Fibroblast of the aortic adventitia (primary cell): ENCODE measurements at regions not wholly inside any gene's neighbourhood (a gene's known extent, or its start where the extent isn't known, plus 50 kb on each side); places are given as distances from the start of the nearest gene placed in this dataset.
A peak's percentile ranks its signal among the peaks of the same experiment; 100 is the strongest.

Source experiments
- DNase-seq: peaks from one replicate; pipeline ENCODE4 v3.0.0-alpha.2; 2010; ENCODE audit warnings: low read depth
- H3K4me3 ChIP-seq: 2 replicates; pipeline ENCODE4 v1.5.1; 2011; ENCODE audit warnings: low read depth, mild to moderate bottlenecking, control low read depth, low read length, moderate library complexity
- CTCF ChIP-seq: IDR thresholded peaks from 2 replicates; pipeline ENCODE4 v1.5.1; 2011; ENCODE audit warnings: mild to moderate bottlenecking, low read length, control low read depth, inconsistent platforms; ENCODE audit not compliant: insufficient read depth

GRCh38 chr10:36500266-36500665 lies 625.1 kb upstream of the ANKRD30A start:
- no peak for TF ChIP-seq CTCF
- DNase-seq, result no peak
- H3K4me3 ChIP-seq, result no peak overlapping the region

GRCh38 chr10:36499693-36500092 lies 625.7 kb upstream of the ANKRD30A start:
- peak; percentile 21 for DNase-seq
- no peak for TF ChIP-seq CTCF
- H3K4me3 ChIP-seq, result no peak overlapping the region

GRCh38 chr10:36496758-36497157 lies 628.6 kb upstream of the ANKRD30A start:
- no peak overlapping the region for H3K4me3 ChIP-seq
- no peak for TF ChIP-seq CTCF
- no peak for DNase-seq

GRCh38 chr10:36494371-36494770 lies 631.0 kb upstream of the ANKRD30A start:
- DNase-seq, result peak; percentile 85
- H3K4me3 ChIP-seq, result no peak overlapping the region
- TF ChIP-seq CTCF, result no peak

GRCh38 chr10:36493516-36493880 lies 631.9 kb upstream of the ANKRD30A start:
- no peak for TF ChIP-seq CTCF
- DNase-seq, result peak; percentile 55

GRCh38 chr10:36492590-36493515 lies 632.5 kb upstream of the ANKRD30A start:
- peak; percentile 83 for DNase-seq
- TF ChIP-seq CTCF, result no peak
- no peak overlapping the region for H3K4me3 ChIP-seq

More at GRCh38 chr10:36493516-36493880, 631.9 kb upstream of the ANKRD30A start:
- H3K4me3 ChIP-seq, result no peak overlapping the region
